LNCAP (cell line): ENCODE measurements at regions not wholly inside any gene's neighbourhood (a gene's known extent, or its start where the extent isn't known, plus 50 kb on each side); places are given as distances from the start of the nearest gene placed in this dataset.

Experiments used
- CTCF ChIP-seq: fragments of 450-650 bp; IDR thresholded peaks from 2 replicates; pipeline ENCODE4 v1.5.1; 2017; ENCODE audit warnings: mild to moderate bottlenecking

- no peak for TF ChIP-seq CTCF
Observed at GRCh38 chr14:76961631-76962302, 66.7 kb downstream of the IRF2BPL start.

- TF ChIP-seq CTCF, result no peak
Observed at GRCh38 chr14:76958980-76959710, 69.4 kb downstream of the IRF2BPL start.

GRCh38 chr14:76958020-76958979 is 70.2 kb downstream of the IRF2BPL start:
- TF ChIP-seq CTCF, result no peak

- TF ChIP-seq CTCF, result no peak
Observed at GRCh38 chr14:76957224-76957891, 71.2 kb downstream of the IRF2BPL start.

- TF ChIP-seq CTCF, result no peak
Observed at GRCh38 chr14:76956316-76957090, 72.0 kb downstream of the IRF2BPL start.

- no peak for TF ChIP-seq CTCF
Observed at GRCh38 chr14:76955575-76956315, 72.8 kb downstream of the IRF2BPL start.
